Neural progenitor cell (in vitro differentiated cells): ENCODE measurements at regions not wholly inside any gene's neighbourhood (a gene's known extent, or its start where the extent isn't known, plus 50 kb on each side); places are given as distances from the start of the nearest gene placed in this dataset.
A peak's percentile ranks its signal among the peaks of the same experiment; 100 is the strongest.

Experiments used
- DNase-seq: peaks from one replicate; pipeline ENCODE4 v3.0.0-alpha.2; 2016; ENCODE audit warnings: low spot score
- H2AFZ ChIP-seq: fragments of 200-600 bp; sonication (generic); replicated peaks from 2 replicates; pipeline ENCODE4 v1.6.1; 2016; ENCODE audit warnings: antibody characterized with exemption
- H3F3A ChIP-seq: fragments of 200-600 bp; sonication (generic); 2 replicates; pipeline ENCODE4 v1.6.1; 2016; ENCODE audit warnings: antibody characterized with exemption, low read depth
- H3K27ac ChIP-seq: fragments of 200-600 bp; sonication (generic); 2 replicates; pipeline ENCODE4 v1.5.1; 2016; ENCODE audit warnings: mild to moderate bottlenecking
- H3K27me3 ChIP-seq: fragments of 200-600 bp; sonication (generic); 2 replicates; pipeline ENCODE4 v1.6.1; 2016; ENCODE audit warnings: mild to moderate bottlenecking, moderate library complexity
- H3K36me3 ChIP-seq: fragments of 200-600 bp; sonication (generic); 2 replicates; pipeline ENCODE4 v1.5.1; 2016
- H3K4me1 ChIP-seq: fragments of 200-600 bp; sonication (generic); 2 replicates; pipeline ENCODE4 v1.6.1; 2016; ENCODE audit warnings: mixed run types
- H3K4me2 ChIP-seq: fragments of 200-600 bp; sonication (generic); 2 replicates; pipeline ENCODE4 v1.6.1; 2016
- H3K4me3 ChIP-seq: fragments of 200-600 bp; sonication (generic); 2 replicates; pipeline ENCODE4 v1.5.1; 2016
- H3K79me2 ChIP-seq: fragments of 200-600 bp; sonication (generic); 2 replicates; pipeline ENCODE4 v1.6.1; 2016; ENCODE audit warnings: low read depth
- H3K9ac ChIP-seq: fragments of 200-600 bp; sonication (generic); 2 replicates; pipeline ENCODE4 v1.6.1; 2016
- H3K9me3 ChIP-seq: fragments of 200-600 bp; sonication (generic); 2 replicates; pipeline ENCODE4 v1.5.1; 2016; ENCODE audit warnings: low read depth
- H4K20me1 ChIP-seq: fragments of 200-600 bp; sonication (generic); 2 replicates; pipeline ENCODE4 v1.6.1; 2016; ENCODE audit warnings: low read depth
- H3K27ac Mint-ChIP-seq: 3 replicates; pipeline ENCODE4 v1.8.0; 2021; ENCODE audit warnings: mixed read lengths
- H3K27me3 Mint-ChIP-seq: 2 replicates; pipeline ENCODE4 v1.8.0; 2022; ENCODE audit warnings: low read depth, mild to moderate bottlenecking, inconsistent platforms, moderate library complexity, mixed read lengths; ENCODE audit not compliant: insufficient read depth
- H3K36me3 Mint-ChIP-seq: 3 replicates; pipeline ENCODE4 v1.8.0; 2021; ENCODE audit warnings: mixed read lengths
- H3K4me1 Mint-ChIP-seq: 3 replicates; pipeline ENCODE4 v1.8.0; 2021; ENCODE audit warnings: mixed read lengths
- H3K4me3 Mint-ChIP-seq: 3 replicates; pipeline ENCODE4 v1.8.0; 2021; ENCODE audit warnings: mild to moderate bottlenecking, moderate library complexity, mixed read lengths
- H3K9me3 Mint-ChIP-seq: 3 replicates; pipeline ENCODE4 v1.8.0; 2020; ENCODE audit warnings: mixed read lengths
- CTCF ChIP-seq: fragments of 200-600 bp; sonication (generic); IDR thresholded peaks from 2 replicates; pipeline ENCODE4 v1.5.1; 2017; ENCODE audit warnings: antibody characterized with exemption, mild to moderate bottlenecking
- EZH2 ChIP-seq: fragments of 200-600 bp; sonication (generic); IDR thresholded peaks from 2 replicates; pipeline ENCODE4 v1.6.1; 2017; ENCODE audit warnings: antibody characterized with exemption, mild to moderate bottlenecking, moderate library complexity
- EZH2phosphoT487 ChIP-seq: fragments of 200-600 bp; sonication (generic); IDR thresholded peaks from 2 replicates; pipeline ENCODE4 v1.6.1; 2017; ENCODE audit warnings: antibody characterized with exemption

- no peaks in the 10 kb centered on the region for H3F3A ChIP-seq
- Mint-ChIP-seq H3K4me1 (no peaks in the 10 kb centered on the region), H3K9me3 (no peaks in the 10 kb centered on the region), H3K27ac (no peak overlapping the region), H3K36me3 (no peaks in the 10 kb centered on the region), H3K4me3 (no peak overlapping the region), H3K27me3 (no peaks in the 10 kb centered on the region)
- H3K9ac ChIP-seq, result no peak overlapping the region
- no peaks in the 10 kb centered on the region for H3K9me3 ChIP-seq
- no peaks in the 10 kb centered on the region for H3K79me2 ChIP-seq
- H3K36me3 ChIP-seq, result no peaks in the 10 kb centered on the region
- no peak overlapping the region for H3K27ac ChIP-seq
- H3K4me1 ChIP-seq, result no peaks in the 10 kb centered on the region
- no peak overlapping the region for H2AFZ ChIP-seq
- H3K4me3 ChIP-seq, result no peak overlapping the region
- TF ChIP-seq EZH2phosphoT487, result no peak
- H4K20me1 ChIP-seq, result no peaks in the 10 kb centered on the region
- no peak for DNase-seq
- H3K27me3 ChIP-seq, result no peaks in the 10 kb centered on the region
- no peak overlapping the region for H3K4me2 ChIP-seq
These were observed 122.0 kb upstream of the AHR start for GRCh38 chr7:17176371-17177032.

- Mint-ChIP-seq H3K36me3 (no peaks in the 10 kb centered on the region), H3K4me1 (no peaks in the 10 kb centered on the region), H3K27me3 (no peaks in the 10 kb centered on the region), H3K9me3 (no peaks in the 10 kb centered on the region), H3K27ac (no peak overlapping the region), H3K4me3 (no peak overlapping the region)
- H3K4me2 ChIP-seq, result no peak overlapping the region
- H3K36me3 ChIP-seq, result no peaks in the 10 kb centered on the region
- no peak for TF ChIP-seq EZH2
- TF ChIP-seq CTCF, result no peak
- TF ChIP-seq EZH2phosphoT487, result no peak
- H3K9me3 ChIP-seq, result no peaks in the 10 kb centered on the region
- DNase-seq, result no peak
- no peaks in the 10 kb centered on the region for H3K27me3 ChIP-seq
- H2AFZ ChIP-seq, result no peak overlapping the region
- no peak overlapping the region for H3K27ac ChIP-seq
- H3F3A ChIP-seq, result no peaks in the 10 kb centered on the region
- no peaks in the 10 kb centered on the region for H3K4me1 ChIP-seq
- H3K4me3 ChIP-seq, result no peak overlapping the region
- no peak overlapping the region for H3K9ac ChIP-seq
- no peaks in the 10 kb centered on the region for H3K79me2 ChIP-seq
- no peaks in the 10 kb centered on the region for H4K20me1 ChIP-seq
These were observed 119.9 kb upstream of the AHR start for GRCh38 chr7:17178545-17178944.

GRCh38 chr7:17181482-17181881 is 117.0 kb upstream of the AHR start:
- Histone ChIP-seq H3K4me1 (no peaks in the 10 kb centered on the region), H3K79me2 (no peaks in the 10 kb centered on the region), H4K20me1 (no peaks in the 10 kb centered on the region), H2AFZ (peak overlapping the region; percentile 1), H3K9me3 (no peaks in the 10 kb centered on the region), H3K4me3 (no peak overlapping the region), H3K4me2 (no peak overlapping the region), H3K9ac (no peak overlapping the region), H3K27ac (no peak overlapping the region), H3K27me3 (no peaks in the 10 kb centered on the region), H3F3A (no peaks in the 10 kb centered on the region), H3K36me3 (no peaks in the 10 kb centered on the region)
- H3K27me3 Mint-ChIP-seq, result peaks cover 1% of the 10 kb centered on the region
- no peak overlapping the region for H3K27ac Mint-ChIP-seq
- no peaks in the 10 kb centered on the region for H3K4me1 Mint-ChIP-seq
- no peaks in the 10 kb centered on the region for H3K36me3 Mint-ChIP-seq
- TF ChIP-seq EZH2 (no peak), CTCF (peak; percentile 7)
- peak; percentile 17 for DNase-seq
- H3K9me3 Mint-ChIP-seq, result no peaks in the 10 kb centered on the region
- no peak overlapping the region for H3K4me3 Mint-ChIP-seq

GRCh38 chr7:17183630-17184328 is 114.7 kb upstream of the AHR start:
- no peak overlapping the region for H3K4me3 Mint-ChIP-seq
- Histone ChIP-seq H3K4me2 (no peak overlapping the region), H4K20me1 (no peaks in the 10 kb centered on the region), H3K9ac (no peak overlapping the region), H3K4me1 (no peaks in the 10 kb centered on the region), H3K27ac (no peak overlapping the region), H3K79me2 (no peaks in the 10 kb centered on the region), H3F3A (no peaks in the 10 kb centered on the region), H2AFZ (no peak overlapping the region), H3K9me3 (no peaks in the 10 kb centered on the region), H3K27me3 (no peaks in the 10 kb centered on the region), H3K4me3 (no peak overlapping the region), H3K36me3 (no peaks in the 10 kb centered on the region)
- no peak for DNase-seq
- no peaks in the 10 kb centered on the region for H3K9me3 Mint-ChIP-seq
- TF ChIP-seq CTCF, result no peak
- H3K36me3 Mint-ChIP-seq, result no peaks in the 10 kb centered on the region
- H3K27ac Mint-ChIP-seq, result no peak overlapping the region
- H3K4me1 Mint-ChIP-seq, result no peaks in the 10 kb centered on the region
- H3K27me3 Mint-ChIP-seq, result peaks cover 2% of the 10 kb centered on the region
